PFSK-1 (cell line): ENCODE measurements at regions not wholly inside any gene's neighbourhood (a gene's known extent, or its start where the extent isn't known, plus 50 kb on each side); places are given as distances from the start of the nearest gene placed in this dataset.

Experiments used
- POLR2AphosphoS5 ChIP-seq: IDR thresholded peaks from 2 replicates; pipeline ENCODE4 v1.6.1; 2012; ENCODE audit warnings: low read depth, mild to moderate bottlenecking, control low read depth, low read length, moderate library complexity
- REST ChIP-seq, 2 experiments: IDR thresholded peaks; 2 replicates each; pipeline versions ENCODE4 v1.6.1 to v1.8.0; 2011 to 2012; ENCODE audit warnings: low read depth in 2 of 2, low read length in 2 of 2, control low read depth in 1 of 2, inconsistent platforms in 1 of 2, mild to moderate bottlenecking in 1 of 2, moderate library complexity in 1 of 2; ENCODE audit not compliant: insufficient read depth in 1 of 2
- SIN3A ChIP-seq: IDR thresholded peaks from 2 replicates; pipeline ENCODE4 v1.6.1; 2012; ENCODE audit warnings: mild to moderate bottlenecking, low read length, moderate library complexity, borderline replicate concordance; ENCODE audit not compliant: insufficient read depth
- TAF1 ChIP-seq: IDR thresholded peaks from 2 replicates; pipeline ENCODE4 v1.6.1; 2012; ENCODE audit warnings: low read length, control low read depth, borderline replicate concordance; ENCODE audit not compliant: insufficient read depth

GRCh38 chr10:32143302-32143847 lies 87.2 kb upstream of the KIF5B start:
- no peak for TF ChIP-seq POLR2AphosphoS5
- no peak for TF ChIP-seq REST (IDR thresholded peaks at IDR 0.05; ENCODE audit: insufficient read depth in 1 of 2, low read depth in 2 of 2, low read length in 2 of 2)
- TF ChIP-seq TAF1: no peak
- no peak for TF ChIP-seq SIN3A
